IPS DF 6.9 (cell line): ENCODE measurements at regions not wholly inside any gene's neighbourhood (a gene's known extent, or its start where the extent isn't known, plus 50 kb on each side); places are given as distances from the start of the nearest gene placed in this dataset.

Experiments
- DNase-seq: peaks from one replicate; pipeline ENCODE4 v3.0.0-alpha.2; 2013; ENCODE audit warnings: low read depth, low spot score
- H3K27ac ChIP-seq: one replicate; pipeline ENCODE4 v1.5.1; 2013; ENCODE audit warnings: low read length, control low read depth
- H3K27me3 ChIP-seq: 2 replicates; pipeline ENCODE4 v1.6.1; 2013; ENCODE audit warnings: mild to moderate bottlenecking, low read length; ENCODE audit not compliant: control insufficient read depth, insufficient read depth
- H3K36me3 ChIP-seq: 2 replicates; pipeline ENCODE4 v1.6.1; 2013; ENCODE audit warnings: low read length; ENCODE audit not compliant: control insufficient read depth, insufficient read depth
- H3K4me1 ChIP-seq: 2 replicates; pipeline ENCODE4 v1.6.1; 2013; ENCODE audit warnings: low read length; ENCODE audit not compliant: control insufficient read depth, insufficient read depth
- H3K4me3 ChIP-seq: 2 replicates; pipeline ENCODE4 v1.5.1; 2013; ENCODE audit warnings: mild to moderate bottlenecking, low read length
- H3K9me3 ChIP-seq: 2 replicates; pipeline ENCODE4 v1.6.1; 2013; ENCODE audit warnings: low read length, inconsistent platforms; ENCODE audit not compliant: control insufficient read depth, insufficient read depth
- WGBS: extraction: QIAGEN DNeasy Blood & Tissue Kit; methylation state at CpG from one replicate; pipeline ENCODE4 v1.1.7; 2013; ENCODE audit warnings: mixed read lengths, missing lambda C conversion rate; ENCODE audit not compliant: insufficient read length, insufficient coverage; 5-methylcytosine and 5-hydroxymethylcytosine counted together

DNA sequence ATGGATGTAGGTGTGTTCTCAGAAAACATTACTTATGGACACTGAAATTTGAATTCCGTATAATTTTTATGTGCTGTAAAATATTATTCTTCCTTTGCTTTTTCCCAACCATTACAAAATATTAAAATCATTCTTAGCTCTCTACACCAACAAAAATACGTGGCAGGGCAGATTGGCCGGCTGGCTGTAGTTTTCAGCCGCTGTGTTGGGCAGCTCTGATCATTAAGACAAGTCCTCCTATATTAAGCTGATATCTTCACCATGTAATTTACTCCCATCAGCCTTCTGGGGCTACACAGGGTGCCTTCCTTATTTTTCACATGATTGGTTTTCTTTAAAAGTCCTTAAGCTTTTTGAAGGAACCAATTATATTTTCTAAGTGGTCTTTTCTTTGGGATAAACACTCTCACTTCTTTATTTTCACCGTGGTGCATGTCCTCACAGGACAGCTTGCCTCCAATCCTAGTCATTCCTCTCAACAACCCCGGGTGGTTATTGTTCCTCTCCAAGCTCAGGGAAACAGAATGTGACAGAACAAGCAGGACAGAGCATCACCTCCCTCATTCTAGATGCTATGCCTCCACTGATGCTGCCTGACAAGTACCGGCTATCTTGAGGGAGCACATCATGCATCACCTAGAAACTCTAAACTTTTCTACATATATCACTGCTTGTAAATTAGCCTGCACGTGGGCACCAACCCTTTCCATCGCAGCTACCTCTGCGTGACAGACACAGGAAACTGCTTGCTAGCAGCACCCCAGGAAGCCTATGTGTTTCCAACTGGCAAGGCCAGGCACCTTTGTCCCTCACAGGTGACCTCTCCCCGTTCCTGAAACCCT, 362.3 kb downstream of the MYCN start:
- no peaks in the 10 kb centered on the region for H3K27me3 ChIP-seq
- peaks cover 6% of the 10 kb centered on the region for H3K4me1 ChIP-seq
- WGBS = no CpG with 5 or more reads among the region's 11 CpGs
- H3K36me3 ChIP-seq = no peaks in the 10 kb centered on the region
- no peaks in the 10 kb centered on the region for H3K9me3 ChIP-seq
- H3K27ac ChIP-seq = no peak overlapping the region
- DNase-seq = no peak
- H3K4me3 ChIP-seq = no peak overlapping the region

- WGBS = no CpG with 5 or more reads among the region's 2 CpGs
- no peak for DNase-seq
- H3K4me1 ChIP-seq = peaks cover 6% of the 10 kb centered on the region
- H3K4me3 ChIP-seq = no peak overlapping the region
- H3K27me3 ChIP-seq = no peaks in the 10 kb centered on the region
- H3K27ac ChIP-seq = no peak overlapping the region
- H3K9me3 ChIP-seq = no peaks in the 10 kb centered on the region
- no peaks in the 10 kb centered on the region for H3K36me3 ChIP-seq
Observed at GRCh38 chr2:16301961-16302360, 361.6 kb downstream of the MYCN start.

DNA sequence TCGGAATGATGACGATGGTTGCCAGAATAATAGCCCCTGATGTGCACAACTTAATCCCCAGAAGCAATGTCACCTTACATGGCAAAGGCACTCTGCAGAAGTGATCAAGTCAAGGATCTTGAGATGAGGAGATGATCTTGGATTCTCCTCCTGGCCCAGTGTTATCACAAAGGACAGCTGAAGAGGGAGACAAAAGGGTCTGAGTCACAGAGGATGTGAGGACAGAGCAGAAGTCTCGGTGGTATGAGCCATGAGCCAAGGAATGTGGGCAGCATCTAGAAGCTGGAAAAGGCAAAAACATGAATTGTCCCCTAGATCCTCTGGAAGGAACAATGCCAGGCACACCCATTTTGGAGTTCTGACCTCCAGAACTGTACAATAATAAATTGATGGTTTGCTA, 358.5 kb downstream of the MYCN start:
- Histone ChIP-seq H3K27ac (no peak overlapping the region), H3K9me3 (no peaks in the 10 kb centered on the region), H3K4me1 (peaks cover 6% of the 10 kb centered on the region), H3K36me3 (no peaks in the 10 kb centered on the region), H3K27me3 (no peaks in the 10 kb centered on the region), H3K4me3 (no peak overlapping the region)
- no CpG with 5 or more reads among the region's 3 CpGs for WGBS
- no peak for DNase-seq

DNA sequence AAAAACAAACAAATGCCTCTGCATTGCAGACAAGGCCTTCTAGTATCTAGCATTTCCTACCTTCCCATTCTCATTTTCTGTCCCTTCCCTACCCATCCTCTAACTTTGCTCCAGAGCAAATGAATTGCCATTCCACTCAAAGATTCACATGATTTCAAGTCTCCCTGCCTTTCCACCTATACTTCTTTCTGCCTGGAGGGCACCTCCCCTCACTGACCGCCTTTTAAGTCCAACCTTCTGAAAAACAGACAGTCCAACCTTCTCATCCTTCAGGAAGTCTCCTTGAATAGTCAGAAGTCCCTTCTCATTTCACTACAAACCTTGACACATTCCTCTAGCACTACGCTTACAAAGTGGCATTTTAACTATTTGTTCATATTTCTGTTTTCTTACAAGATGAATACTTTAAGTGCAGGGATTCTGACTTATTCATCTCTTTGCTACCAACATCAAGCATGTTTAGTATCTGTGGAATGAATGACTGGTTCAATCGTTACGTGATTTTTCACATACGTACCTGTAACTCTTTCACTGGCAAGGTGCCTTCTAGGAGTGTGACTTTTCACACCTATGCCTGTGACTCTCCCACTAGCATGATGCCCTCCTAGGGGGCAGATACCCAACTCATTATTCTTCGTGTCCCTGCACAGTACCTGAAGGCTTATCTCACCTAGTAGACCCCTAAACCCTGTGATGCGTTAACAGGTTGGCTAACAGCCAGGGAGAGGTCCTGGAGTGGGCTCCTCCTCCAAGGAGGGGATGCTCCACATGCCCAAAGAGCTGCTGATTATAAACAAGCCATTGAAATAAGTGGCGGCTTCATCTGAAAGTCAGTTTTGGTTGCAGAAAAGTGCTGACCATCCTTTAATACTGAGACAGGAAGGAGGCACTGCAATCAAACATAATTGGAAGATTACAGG, 356.2 kb downstream of the MYCN start:
- Histone ChIP-seq H3K9me3 (no peaks in the 10 kb centered on the region), H3K27ac (no peak overlapping the region), H3K4me1 (no peaks in the 10 kb centered on the region), H3K27me3 (no peaks in the 10 kb centered on the region), H3K36me3 (no peaks in the 10 kb centered on the region), H3K4me3 (no peak overlapping the region)
- DNase-seq = no peak
- WGBS = no CpG with 5 or more reads among the region's 8 CpGs

- Histone ChIP-seq H3K4me1 (no peaks in the 10 kb centered on the region), H3K27me3 (no peaks in the 10 kb centered on the region), H3K36me3 (no peaks in the 10 kb centered on the region), H3K4me3 (no peak overlapping the region), H3K9me3 (no peaks in the 10 kb centered on the region), H3K27ac (no peak overlapping the region)
- DNase-seq = no peak
- no CpG with 5 or more reads among the region's 6 CpGs for WGBS
Observed at GRCh38 chr2:16296038-16296290, 355.6 kb downstream of the MYCN start.

DNA sequence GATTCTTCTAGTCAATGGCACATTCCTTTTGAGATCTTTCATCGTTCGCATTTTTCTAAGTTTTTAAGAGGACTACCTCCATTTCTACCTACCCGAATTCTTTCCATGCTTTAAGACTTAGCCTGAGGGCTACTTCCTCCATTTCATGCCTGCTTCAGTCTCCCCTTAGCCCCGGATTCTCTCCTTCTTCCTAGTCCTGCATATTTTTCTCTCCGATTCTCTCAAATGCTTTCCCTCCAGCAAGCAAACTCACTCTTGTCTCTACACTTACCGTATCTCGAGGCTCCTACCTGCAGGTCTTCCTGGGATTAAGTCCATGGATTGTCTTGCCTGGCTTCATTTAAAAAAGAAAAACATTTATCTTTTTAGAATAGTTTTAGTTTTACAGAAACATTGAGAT, 354.4 kb downstream of the MYCN start:
- no CpG with 5 or more reads among the region's 7 CpGs for WGBS
- no peaks in the 10 kb centered on the region for H3K9me3 ChIP-seq
- H3K27me3 ChIP-seq = no peaks in the 10 kb centered on the region
- no peaks in the 10 kb centered on the region for H3K4me1 ChIP-seq
- no peak overlapping the region for H3K27ac ChIP-seq
- DNase-seq = no peak
- H3K4me3 ChIP-seq = no peak overlapping the region
- H3K36me3 ChIP-seq = no peaks in the 10 kb centered on the region

DNA sequence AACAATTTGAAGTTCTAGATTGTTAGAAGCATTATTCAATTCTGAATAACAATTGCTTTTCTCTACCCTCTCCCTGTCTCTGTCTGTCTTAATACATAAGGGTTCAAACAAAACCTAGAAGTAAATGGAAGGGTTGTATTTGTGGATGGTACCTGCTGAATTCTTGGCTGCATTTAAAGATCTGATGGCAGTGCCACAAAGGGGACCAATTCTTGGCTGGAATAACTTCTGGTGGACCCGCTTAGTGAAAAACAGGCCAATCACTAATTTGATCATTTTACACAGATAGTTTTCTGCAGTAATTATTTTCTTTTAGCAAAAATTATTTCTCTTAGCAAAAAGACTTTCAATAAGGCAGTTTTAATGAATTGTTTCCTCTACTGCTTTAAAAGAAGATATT, 353.5 kb downstream of the MYCN start:
- H3K27me3 ChIP-seq = no peaks in the 10 kb centered on the region
- H3K36me3 ChIP-seq = no peaks in the 10 kb centered on the region
- H3K4me1 ChIP-seq = no peaks in the 10 kb centered on the region
- H3K27ac ChIP-seq = no peak overlapping the region
- H3K9me3 ChIP-seq = no peaks in the 10 kb centered on the region
- WGBS = no CpG with 5 or more reads among the region's 1 CpG
- no peak for DNase-seq
- no peak overlapping the region for H3K4me3 ChIP-seq

DNA sequence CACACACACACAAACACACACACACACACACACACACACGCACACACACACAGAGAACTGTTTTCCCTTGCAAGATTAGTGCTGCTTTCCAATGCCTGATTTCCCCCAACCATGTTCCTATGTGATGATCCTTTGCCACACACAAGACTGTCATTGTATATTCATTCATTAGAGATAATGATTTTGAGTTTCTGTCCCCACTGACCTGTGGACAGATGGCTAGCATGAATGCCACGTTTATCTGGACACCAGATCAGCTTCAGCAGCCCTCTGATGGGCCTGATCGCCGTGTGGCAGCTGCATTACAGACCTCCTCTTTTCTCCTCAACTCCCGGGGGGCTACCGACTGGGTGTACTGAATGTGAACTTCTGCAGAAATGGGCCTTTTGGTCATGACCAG, 353.0 kb downstream of the MYCN start:
- Histone ChIP-seq H3K4me1 (no peaks in the 10 kb centered on the region), H3K27me3 (no peaks in the 10 kb centered on the region), H3K36me3 (no peaks in the 10 kb centered on the region), H3K4me3 (no peak overlapping the region), H3K27ac (no peak overlapping the region), H3K9me3 (no peaks in the 10 kb centered on the region)
- whole genome bisulfite sequencing = no CpG with 5 or more reads among the region's 6 CpGs
- no peak for DNase-seq

GRCh38 chr2:16291731-16292550, 351.6 kb downstream of the MYCN start:
- WGBS = no CpG with 5 or more reads among the region's 7 CpGs
- Histone ChIP-seq H3K4me1 (no peaks in the 10 kb centered on the region), H3K9me3 (no peaks in the 10 kb centered on the region), H3K36me3 (no peaks in the 10 kb centered on the region), H3K27ac (no peak overlapping the region), H3K4me3 (no peak overlapping the region), H3K27me3 (no peaks in the 10 kb centered on the region)
- DNase-seq = no peak

DNA sequence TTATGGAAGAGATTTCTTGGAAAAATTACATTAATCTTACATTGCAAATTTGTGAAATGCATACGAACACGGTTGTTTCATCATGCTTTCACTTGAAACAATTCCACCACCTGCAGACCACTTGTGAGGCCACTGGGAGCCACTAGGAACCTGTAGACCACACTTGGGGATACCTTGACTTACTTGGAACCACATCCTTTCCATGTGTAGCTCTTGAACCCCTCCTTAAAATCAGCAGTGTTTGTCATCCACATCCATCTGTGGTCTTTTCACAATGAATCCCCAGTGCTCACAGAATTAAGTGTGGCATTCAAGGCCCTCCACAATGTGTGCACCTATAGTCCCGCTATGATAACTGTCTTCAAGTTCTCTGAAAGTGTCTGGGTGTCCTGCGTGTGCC, 350.9 kb downstream of the MYCN start:
- no peaks in the 10 kb centered on the region for H3K36me3 ChIP-seq
- no CpG with 5 or more reads among the region's 4 CpGs for WGBS
- DNase-seq = no peak

More for the DNA sequence above, 350.9 kb downstream of the MYCN start:
- H3K4me3 ChIP-seq = no peak overlapping the region
- H3K4me1 ChIP-seq = no peaks in the 10 kb centered on the region
- no peaks in the 10 kb centered on the region for H3K27me3 ChIP-seq
- no peak overlapping the region for H3K27ac ChIP-seq
- H3K9me3 ChIP-seq = no peaks in the 10 kb centered on the region
